GM21737 (cell line): ENCODE measurements at regions not wholly inside any gene's neighbourhood (a gene's known extent, or its start where the extent isn't known, plus 50 kb on each side); places are given as distances from the start of the nearest gene placed in this dataset.

Experiments used
- ATAC-seq: cut with Tn5 transposase; IDR thresholded peaks from one replicate; pipeline ENCODE4 v1.9.1; 2021; ENCODE audit warnings: mild to moderate bottlenecking, moderate library complexity; ENCODE audit not compliant: unreplicated experiment

GRCh38 chr18:41842886-41843285 lies 112.1 kb upstream of the PIK3C3 start:
- no peak for ATAC-seq

GRCh38 chr18:41829647-41830516 lies 125.2 kb upstream of the PIK3C3 start:
- no peak for ATAC-seq

- ATAC-seq = no peak
Measured at GRCh38 chr18:41828137-41828536, 126.9 kb upstream of the PIK3C3 start.

GRCh38 chr18:41820784-41821183 lies 134.2 kb upstream of the PIK3C3 start:
- ATAC-seq = no peak

- ATAC-seq = no peak
Measured at GRCh38 chr18:41818381-41819355, 136.4 kb upstream of the PIK3C3 start.

- ATAC-seq = no peak
Measured at GRCh38 chr18:41814651-41815050, 140.4 kb upstream of the PIK3C3 start.

GRCh38 chr18:41809652-41810051 lies 145.4 kb upstream of the PIK3C3 start:
- ATAC-seq = no peak

GRCh38 chr18:41805341-41805740 lies 149.7 kb upstream of the PIK3C3 start:
- no peak for ATAC-seq

GRCh38 chr18:41798879-41799278 lies 156.2 kb upstream of the PIK3C3 start:
- ATAC-seq = no peak

GRCh38 chr18:41790687-41791086 lies 164.3 kb upstream of the PIK3C3 start:
- ATAC-seq = no peak

GRCh38 chr18:41789001-41789400 lies 166.0 kb upstream of the PIK3C3 start:
- no peak for ATAC-seq

- ATAC-seq = no peak
Measured at GRCh38 chr18:41783879-41784278, 171.2 kb upstream of the PIK3C3 start.

GRCh38 chr18:41783065-41783818 lies 171.8 kb upstream of the PIK3C3 start:
- ATAC-seq = no peak

GRCh38 chr18:41771973-41772372 lies 183.1 kb upstream of the PIK3C3 start:
- ATAC-seq = no peak

- no peak for ATAC-seq
Measured at GRCh38 chr18:41769265-41769664, 185.8 kb upstream of the PIK3C3 start.

- ATAC-seq = no peak
Measured at GRCh38 chr18:41768467-41768866, 186.6 kb upstream of the PIK3C3 start.

- no peak for ATAC-seq
Measured at GRCh38 chr18:41767960-41768359, 187.1 kb upstream of the PIK3C3 start.

- ATAC-seq = no peak
Measured at GRCh38 chr18:41765460-41765859, 189.6 kb upstream of the PIK3C3 start.

- ATAC-seq = no peak
Measured at GRCh38 chr18:41763361-41763760, 191.7 kb upstream of the PIK3C3 start.

GRCh38 chr18:41761333-41762018 lies 193.6 kb upstream of the PIK3C3 start:
- no peak for ATAC-seq
